Testis (tissue), 2 donors: ENCODE measurements at regions not wholly inside any gene's neighbourhood (a gene's known extent, or its start where the extent isn't known, plus 50 kb on each side); places are given as distances from the start of the nearest gene placed in this dataset.

Experiments
- DNase-seq: peaks from one replicate; pipeline ENCODE4 v3.0.0-alpha.2; 2019
- H3K27ac ChIP-seq, 2 donors: fragments of 200-600 bp; sonication (generic); one replicate each; pipeline ENCODE4 v1.5.1; 2019
- H3K27me3 ChIP-seq: fragments of 200-600 bp; sonication (generic); one replicate; pipeline ENCODE4 v1.5.1; 2019
- H3K36me3 ChIP-seq: fragments of 200-600 bp; sonication (generic); one replicate; pipeline ENCODE4 v1.5.1; 2017; ENCODE audit warnings: low read depth; ENCODE audit errors: missing control alignments
- H3K4me1 ChIP-seq: fragments of 200-600 bp; sonication (generic); one replicate; pipeline ENCODE4 v1.5.1; 2019
- H3K4me3 ChIP-seq, 2 donors: fragments of 200-600 bp; sonication (generic); one replicate each; pipeline ENCODE4 v1.5.1; 2017 to 2019
- H3K9me3 ChIP-seq: fragments of 200-600 bp; sonication (generic); one replicate; pipeline ENCODE4 v1.5.1; 2017
- CTCF ChIP-seq, 3 experiments: fragments of 450-650 bp in 2 of 3; fragments of 200-600 bp in 1 of 3; sonication (generic) in 1 of 3; IDR thresholded peaks; one replicate each; pipeline ENCODE4 v1.5.1; 2016 to 2019; ENCODE audit warnings: antibody characterized with exemption in 3 of 3, mild to moderate bottlenecking in 2 of 3, moderate library complexity in 1 of 3
- POLR2A ChIP-seq: fragments of 450-650 bp; IDR thresholded peaks from one replicate; pipeline ENCODE4 v1.6.1; 2017; ENCODE audit warnings: antibody characterized with exemption, mild to moderate bottlenecking, moderate library complexity
- WGBS, 2 donors: methylation state at CpG; one replicate each; pipeline ENCODE4 v1.1.5; 2018; 5-methylcytosine and 5-hydroxymethylcytosine counted together
- intact Hi-C: fragments of 100-400 bp; cut with DNase I; formaldehyde crosslinking; loops from one replicate; pipeline ENCODE4 v1.15.1; 2023; ENCODE audit warnings: low total_unique reads

- Histone ChIP-seq H3K27ac (no peak overlapping the region), H3K36me3 (no peaks in the 10 kb centered on the region), H3K9me3 (no peaks in the 10 kb centered on the region), H3K27me3 (no peaks in the 10 kb centered on the region), H3K4me1 (no peaks in the 10 kb centered on the region), H3K4me3 (no peak overlapping the region)
- DNase-seq: no peak
- intact Hi-C loops: no loop called here
- TF ChIP-seq POLR2A (no peak), CTCF (IDR thresholded peaks at IDR 0.05) (no peak)
- WGBS, 2 donors: 63 to 71% methylated on average over 3 of the region's 3 CpGs
Observed at GRCh38 chr20:9911519-9911918, 72.6 kb upstream of the PAK5 start.

GRCh38 chr20:9909167-9909566, 70.3 kb upstream of the PAK5 start:
- Histone ChIP-seq H3K27me3 (no peaks in the 10 kb centered on the region), H3K36me3 (no peaks in the 10 kb centered on the region), H3K4me3 (no peak overlapping the region), H3K4me1 (no peaks in the 10 kb centered on the region), H3K9me3 (no peaks in the 10 kb centered on the region), H3K27ac (no peak overlapping the region)
- TF ChIP-seq CTCF (IDR thresholded peaks at IDR 0.05) (no peak), POLR2A (no peak)
- no peak for DNase-seq
- intact Hi-C loops: no loop called here

- no peak overlapping the region for H3K27ac ChIP-seq
- 31 to 39% methylated on average over 1 of the region's 1 CpG for WGBS, 2 donors
- no peaks in the 10 kb centered on the region for H3K27me3 ChIP-seq
- no peak overlapping the region for H3K4me3 ChIP-seq
- TF ChIP-seq POLR2A (no peak), CTCF (IDR thresholded peaks at IDR 0.05) (peak in 1 of 3 experiments; percentile 12)
- H3K36me3 ChIP-seq: no peaks in the 10 kb centered on the region
- H3K4me1 ChIP-seq: no peaks in the 10 kb centered on the region
- no peaks in the 10 kb centered on the region for H3K9me3 ChIP-seq
- DNase-seq: peak; percentile 26
- intact Hi-C loops: no loop called here
Observed at GRCh38 chr20:9903048-9903655, 64.3 kb upstream of the PAK5 start.

GRCh38 chr20:9889270-9889981, 50.5 kb upstream of the PAK5 start:
- Histone ChIP-seq H3K4me3 (no peak overlapping the region), H3K9me3 (no peaks in the 10 kb centered on the region), H3K27me3 (no peaks in the 10 kb centered on the region), H3K27ac (no peak overlapping the region), H3K36me3 (no peaks in the 10 kb centered on the region), H3K4me1 (no peaks in the 10 kb centered on the region)
- intact Hi-C loops: no loop called here
- 82 to 88% methylated on average over 6 of the region's 6 CpGs for WGBS, 2 donors
- no peak for TF ChIP-seq POLR2A
- no peak for TF ChIP-seq CTCF (IDR thresholded peaks at IDR 0.05)
- DNase-seq: no peak
